Thyroid gland (tissue), 4 donors: ENCODE measurements at regions not wholly inside any gene's neighbourhood (a gene's known extent, or its start where the extent isn't known, plus 50 kb on each side); places are given as distances from the start of the nearest gene placed in this dataset.
A peak's percentile ranks its signal among the peaks of the same experiment; 100 is the strongest.
"Not testable (repeated sequence)": the region's sequence is repeated elsewhere in the genome, so short reads cannot be mapped to it uniquely, and the experiment has no call there.

ENCODE experiments used
- DNase-seq, 2 donors: peaks; one replicate each; pipeline ENCODE4 v3.0.0-alpha.2; 2019
- H3K27ac ChIP-seq, 3 donors: fragments of 200-600 bp; sonication (generic); 1 replicate in 2 of 3; 2 replicates in 1 of 3; pipeline ENCODE4 v1.5.1; 2016 to 2019; ENCODE audit warnings: mild to moderate bottlenecking in 1 of 3, moderate library complexity in 1 of 3
- H3K27me3 ChIP-seq: fragments of 200-600 bp; sonication (generic); one replicate; pipeline ENCODE4 v1.5.1; 2019
- H3K36me3 ChIP-seq, 2 donors: fragments of 200-600 bp; sonication (generic); one replicate each; pipeline ENCODE4 v1.5.1; 2016 to 2019
- H3K4me1 ChIP-seq, 2 donors: fragments of 200-600 bp; sonication (generic); one replicate each; pipeline ENCODE4 v1.5.1; 2017 to 2019
- H3K4me3 ChIP-seq, 3 donors: fragments of 200-600 bp; sonication (generic); replicated peaks in 1 of 3; 1 replicate in 2 of 3; 2 replicates in 1 of 3; pipeline ENCODE4 v1.5.1; 2016; ENCODE audit warnings: mild to moderate bottlenecking in 1 of 3
- H3K9me3 ChIP-seq: fragments of 200-600 bp; sonication (generic); one replicate; pipeline ENCODE4 v1.5.1; 2017
- POLR2A ChIP-seq, 2 donors: fragments of 450-650 bp; IDR thresholded peaks; one replicate each; pipeline ENCODE4 v1.6.1; 2017; ENCODE audit warnings: antibody characterized with exemption in 2 of 2, mild to moderate bottlenecking in 2 of 2, moderate library complexity in 1 of 2
- WGBS, 2 donors: methylation state at CpG; one replicate each; pipeline ENCODE4 v1.1.5; 2017; 5-methylcytosine and 5-hydroxymethylcytosine counted together
- intact Hi-C: fragments of 100-400 bp; cut with DNase I; formaldehyde crosslinking; loops from one replicate; pipeline ENCODE4 v1.15.1; 2023
- TF ChIP-seq, protein P1 (sequence below), 6 experiments: fragments of 200-600 bp in 3 of 6; fragments of 450-650 bp in 3 of 6; sonication (generic) in 3 of 6; IDR thresholded peaks; one replicate each; pipeline ENCODE4 v1.5.1; 2016 to 2019; ENCODE audit warnings: antibody characterized with exemption in 6 of 6, mild to moderate bottlenecking in 2 of 6, inconsistent platforms in 1 of 6, moderate library complexity in 1 of 6

DNA sequence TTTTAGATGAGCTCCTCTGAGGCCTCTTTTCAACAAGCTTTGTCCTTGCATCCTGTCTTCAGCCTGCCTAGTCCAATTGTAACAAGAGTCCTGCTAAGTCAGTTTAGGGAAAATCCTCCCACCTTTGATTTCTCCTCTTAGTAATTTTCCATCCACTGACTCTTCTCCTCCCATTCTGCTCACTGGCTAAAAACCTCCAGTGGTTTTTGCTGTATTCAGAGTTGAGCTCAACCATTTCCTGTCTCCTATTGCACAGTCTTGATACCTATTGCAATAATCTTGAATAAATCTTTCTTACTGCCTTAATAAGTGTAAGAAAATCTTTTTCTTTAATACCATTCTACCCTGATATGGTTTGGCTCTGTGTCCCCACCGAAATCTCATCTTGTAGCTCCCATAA lies 117.8 kb upstream of the ENPP6 start:
- intact Hi-C loops: no loop called here
- Histone ChIP-seq H3K27ac (peak overlapping the region in 2 of 3 donors; percentile 4 to 52), H3K4me1 (peaks cover 15 to 24% of the 10 kb centered on the region in 2 donors), H3K27me3 (no peaks in the 10 kb centered on the region), H3K36me3 (no peaks in the 10 kb centered on the region), H3K4me3 (no peak overlapping the region), H3K9me3 (no peaks in the 10 kb centered on the region)
- no peak for DNase-seq
- peak in 1 of 2 donors; percentile 41 for TF ChIP-seq POLR2A (IDR thresholded peaks at IDR 0.05)
- TF ChIP-seq, protein P1, sequence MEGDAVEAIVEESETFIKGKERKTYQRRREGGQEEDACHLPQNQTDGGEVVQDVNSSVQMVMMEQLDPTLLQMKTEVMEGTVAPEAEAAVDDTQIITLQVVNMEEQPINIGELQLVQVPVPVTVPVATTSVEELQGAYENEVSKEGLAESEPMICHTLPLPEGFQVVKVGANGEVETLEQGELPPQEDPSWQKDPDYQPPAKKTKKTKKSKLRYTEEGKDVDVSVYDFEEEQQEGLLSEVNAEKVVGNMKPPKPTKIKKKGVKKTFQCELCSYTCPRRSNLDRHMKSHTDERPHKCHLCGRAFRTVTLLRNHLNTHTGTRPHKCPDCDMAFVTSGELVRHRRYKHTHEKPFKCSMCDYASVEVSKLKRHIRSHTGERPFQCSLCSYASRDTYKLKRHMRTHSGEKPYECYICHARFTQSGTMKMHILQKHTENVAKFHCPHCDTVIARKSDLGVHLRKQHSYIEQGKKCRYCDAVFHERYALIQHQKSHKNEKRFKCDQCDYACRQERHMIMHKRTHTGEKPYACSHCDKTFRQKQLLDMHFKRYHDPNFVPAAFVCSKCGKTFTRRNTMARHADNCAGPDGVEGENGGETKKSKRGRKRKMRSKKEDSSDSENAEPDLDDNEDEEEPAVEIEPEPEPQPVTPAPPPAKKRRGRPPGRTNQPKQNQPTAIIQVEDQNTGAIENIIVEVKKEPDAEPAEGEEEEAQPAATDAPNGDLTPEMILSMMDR (IDR thresholded peaks at IDR 0.05): no peak
- WGBS, 2 donors: 0% methylated on average over 1 of the region's 1 CpG; no CpG with 5 or more reads in 1 of the 2 donors

DNA sequence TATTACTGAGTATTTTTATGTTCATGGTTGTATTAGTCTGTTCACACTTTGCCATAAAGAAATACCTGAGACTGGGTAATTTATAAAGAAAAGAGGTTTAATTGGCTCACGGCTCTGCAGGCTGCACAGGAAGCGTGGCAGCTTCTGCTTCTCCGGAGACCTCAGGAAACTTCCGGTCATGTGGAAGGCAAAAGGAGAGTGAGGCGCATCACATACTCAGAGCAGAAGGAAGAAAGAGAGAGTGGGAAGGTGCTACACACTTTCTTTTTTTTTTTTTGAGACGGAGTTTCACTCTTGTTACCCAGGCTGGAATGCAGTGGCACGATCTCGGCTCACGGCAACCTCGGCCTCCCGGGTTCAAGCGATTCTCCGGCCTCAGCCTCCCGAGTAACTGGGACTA lies 115.8 kb upstream of the ENPP6 start:
- H3K4me1 ChIP-seq: peaks cover 33 to 42% of the 10 kb centered on the region in 2 donors
- intact Hi-C loops, H3K27me3 ChIP-seq, DNase-seq, H3K27ac ChIP-seq, H3K4me3 ChIP-seq, H3K36me3 ChIP-seq, H3K9me3 ChIP-seq: not testable (repeated sequence)
- 91 to 95% methylated on average over 14 of the region's 14 CpGs for WGBS, 2 donors

DNA sequence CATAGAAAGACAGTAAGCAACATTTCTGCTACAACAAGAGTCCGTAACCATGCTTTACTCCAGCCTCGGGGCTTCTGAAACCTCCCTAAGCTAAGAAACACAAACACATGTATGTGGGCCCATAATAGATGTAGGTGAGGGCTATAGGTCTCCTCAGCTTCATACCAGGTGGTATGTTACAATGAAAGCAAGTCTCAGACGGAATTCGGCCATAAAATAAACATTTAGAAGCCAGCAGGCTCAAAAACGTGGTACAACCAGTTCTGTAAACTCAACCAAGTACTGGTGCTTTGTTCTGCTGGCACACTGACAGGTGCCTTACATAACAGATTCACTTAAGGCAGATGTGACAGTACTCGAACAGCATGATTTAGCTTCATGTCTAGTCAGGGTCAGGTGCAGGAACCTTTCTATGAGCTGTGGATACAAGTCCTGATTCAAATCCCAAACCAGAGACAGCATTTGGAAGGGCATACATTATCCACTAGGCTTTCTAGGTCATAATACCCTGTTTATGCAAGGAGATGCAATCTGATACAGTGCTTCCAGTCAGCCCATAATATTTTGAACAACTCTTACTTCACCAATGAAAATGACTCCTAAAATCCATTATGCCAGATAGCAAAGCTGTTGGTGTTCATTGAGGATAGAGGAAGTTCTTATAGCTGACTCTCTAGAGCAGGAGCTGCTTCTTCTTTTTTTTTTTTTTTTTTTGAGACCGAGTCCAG lies 113.8 kb upstream of the ENPP6 start:
- 39 to 48% methylated on average over 7 of the region's 7 CpGs for WGBS, 2 donors
- peak overlapping the region; percentile 84 to 86 (median 86) for H3K27ac ChIP-seq

DNA sequence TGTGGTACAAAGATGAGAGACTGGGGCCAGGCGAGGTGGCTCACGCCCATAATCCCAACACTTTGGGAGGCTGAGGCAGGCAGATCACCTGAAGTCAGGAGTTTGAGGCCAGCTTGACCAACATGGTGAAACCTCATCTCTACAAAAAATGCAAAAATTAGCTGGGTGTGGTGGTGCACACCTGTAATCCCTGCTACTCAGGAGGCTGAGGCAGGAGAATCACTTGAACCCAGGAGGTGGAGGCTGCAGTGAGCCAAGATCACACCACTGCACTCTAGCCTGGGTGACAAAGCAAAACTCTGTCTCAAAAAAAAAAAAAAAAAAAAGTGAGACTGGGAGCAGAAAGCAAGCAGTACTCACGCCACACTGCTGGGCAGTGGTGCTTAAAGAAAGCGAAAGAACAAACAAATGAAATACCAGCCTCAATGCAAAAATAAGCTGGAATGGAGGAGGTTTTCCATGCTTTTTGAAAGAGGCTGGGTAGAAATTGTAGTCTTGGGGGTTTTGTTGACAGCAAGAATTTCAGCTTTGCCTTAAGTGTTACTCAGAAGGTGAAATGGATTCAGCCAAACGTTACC lies 112.9 kb upstream of the ENPP6 start:
- intact Hi-C loops, H3K9me3 ChIP-seq, H3K4me3 ChIP-seq, H3K27me3 ChIP-seq, H3K36me3 ChIP-seq: not testable (repeated sequence)
- Histone ChIP-seq H3K27ac (peak overlapping the region; percentile 84 to 86 (median 86)), H3K4me1 (peaks cover 33 to 40% of the 10 kb centered on the region in 2 donors)
- peak; percentile 58 to 61 for DNase-seq
- WGBS, 2 donors: 62 to 65% methylated on average over 5 of the region's 5 CpGs

More for the DNA sequence above, 113.8 kb upstream of the ENPP6 start:
- Histone ChIP-seq H3K9me3 (no peaks in the 10 kb centered on the region), H3K4me3 (no peak overlapping the region), H3K27me3 (no peaks in the 10 kb centered on the region), H3K4me1 (peaks cover 37 to 40% of the 10 kb centered on the region in 2 donors), H3K36me3 (no peaks in the 10 kb centered on the region)
- TF ChIP-seq POLR2A (IDR thresholded peaks at IDR 0.05): peak in 1 of 2 donors; percentile 15
- TF ChIP-seq, protein P1 (IDR thresholded peaks at IDR 0.05): no peak
- intact Hi-C loops: no loop called here
- DNase-seq: peak; percentile 91 to 92

DNA sequence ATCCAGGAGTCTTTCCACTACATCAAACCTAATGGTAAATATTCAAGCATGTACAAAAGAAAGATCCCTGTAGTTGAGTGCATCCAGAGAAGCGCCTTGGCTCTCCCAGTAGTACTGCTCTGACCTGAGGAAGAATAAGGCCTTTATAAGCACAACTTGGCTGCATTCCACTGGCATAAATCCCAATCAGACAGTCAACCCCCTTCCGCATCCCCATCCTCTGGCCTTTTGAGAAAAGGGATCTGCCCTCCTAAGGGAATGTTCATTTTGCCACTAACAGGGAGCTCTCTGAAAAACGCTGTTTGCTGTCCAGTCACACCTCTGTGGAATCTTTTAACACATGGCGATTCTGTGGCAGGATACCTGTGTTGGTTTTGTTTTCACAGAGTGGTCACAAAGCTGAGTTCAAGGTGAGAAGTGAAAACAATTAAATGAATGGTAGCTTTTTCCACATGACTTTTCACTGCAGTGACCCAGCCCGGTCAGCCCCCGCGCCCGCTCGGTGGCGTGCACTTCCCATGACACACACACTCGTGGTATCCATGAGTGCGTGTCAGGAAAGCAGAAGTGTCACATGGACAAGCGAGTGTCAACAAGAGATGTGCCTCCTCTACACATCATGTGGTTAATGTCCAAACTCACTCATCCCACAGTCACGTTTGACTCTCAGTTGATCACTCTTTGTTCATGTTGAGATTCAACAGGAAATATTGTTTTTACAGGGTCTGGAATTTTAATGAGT lies 112.2 kb upstream of the ENPP6 start:
- Histone ChIP-seq H3K36me3 (no peaks in the 10 kb centered on the region), H3K4me3 (no peak overlapping the region), H3K27me3 (no peaks in the 10 kb centered on the region), H3K4me1 (peaks cover 33 to 40% of the 10 kb centered on the region in 2 donors), H3K9me3 (no peaks in the 10 kb centered on the region), H3K27ac (peak overlapping the region; percentile 84 to 86 (median 86))
- TF ChIP-seq, protein P1 (IDR thresholded peaks at IDR 0.05): no peak
- TF ChIP-seq POLR2A (IDR thresholded peaks at IDR 0.05): no peak
- WGBS, 2 donors: 76 to 79% methylated on average over 14 of the region's 14 CpGs
- intact Hi-C loops: no loop called here
- peak; percentile 42 to 50 for DNase-seq
